ENCODE measurements at regions not wholly inside any gene's neighbourhood (a gene's known extent, or its start where the extent isn't known, plus 50 kb on each side); places are given as distances from the start of the nearest gene placed in this dataset.
"Not testable (repeated sequence)": the region's sequence is repeated elsewhere in the genome, so short reads cannot be mapped to it uniquely, and the experiment has no call there.

DNA sequence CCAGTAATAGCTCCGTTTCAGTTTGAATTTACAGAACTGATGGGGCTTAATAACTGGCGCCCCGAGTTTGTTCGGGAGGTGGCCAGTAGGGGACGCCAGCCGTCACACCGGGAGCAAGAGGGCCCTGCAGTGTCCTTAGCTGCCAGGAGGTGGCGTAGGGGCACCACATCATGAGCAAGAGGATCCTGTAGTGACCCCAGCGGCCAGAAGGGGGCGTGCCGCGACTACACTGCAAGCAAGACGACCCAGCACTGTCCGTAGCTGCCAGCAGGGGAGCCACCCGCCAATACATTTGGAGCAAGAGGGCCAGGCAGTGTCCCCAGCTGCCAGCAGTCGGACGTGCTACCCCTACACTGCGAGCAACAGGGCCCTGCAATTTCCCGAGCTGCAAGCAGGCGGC, 663.7 kb upstream of the B3GAT1 start:
- no peak for DNase-seq

DNA sequence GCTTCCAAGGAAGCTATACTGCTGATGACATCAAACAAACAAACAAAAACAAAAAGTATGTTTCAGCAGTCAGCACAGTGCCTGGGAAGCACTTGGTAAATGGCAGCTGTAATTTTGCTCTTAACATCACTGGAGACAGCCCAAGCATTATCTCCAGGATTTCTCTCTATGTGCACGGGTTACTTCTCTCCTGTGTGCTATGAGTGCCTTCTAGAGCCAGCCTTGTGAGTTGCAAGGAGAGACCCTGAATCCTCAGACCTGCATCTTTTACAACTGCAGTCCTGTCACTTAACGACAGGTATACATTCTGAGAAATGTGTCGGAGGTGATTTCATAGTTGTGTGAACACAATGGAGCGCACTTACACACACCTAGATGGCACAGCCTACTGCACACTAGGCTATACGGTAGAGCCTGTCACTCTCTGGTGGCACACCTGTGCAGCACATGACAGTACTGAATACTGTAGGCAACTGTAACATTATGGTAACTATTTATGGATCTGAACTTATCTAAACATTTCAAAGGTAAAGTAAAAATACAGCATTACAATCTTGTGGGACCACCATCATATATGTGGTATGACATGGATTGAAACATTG, 662.5 kb upstream of the B3GAT1 start:
- peak; percentile 34 for DNase-seq

DNA sequence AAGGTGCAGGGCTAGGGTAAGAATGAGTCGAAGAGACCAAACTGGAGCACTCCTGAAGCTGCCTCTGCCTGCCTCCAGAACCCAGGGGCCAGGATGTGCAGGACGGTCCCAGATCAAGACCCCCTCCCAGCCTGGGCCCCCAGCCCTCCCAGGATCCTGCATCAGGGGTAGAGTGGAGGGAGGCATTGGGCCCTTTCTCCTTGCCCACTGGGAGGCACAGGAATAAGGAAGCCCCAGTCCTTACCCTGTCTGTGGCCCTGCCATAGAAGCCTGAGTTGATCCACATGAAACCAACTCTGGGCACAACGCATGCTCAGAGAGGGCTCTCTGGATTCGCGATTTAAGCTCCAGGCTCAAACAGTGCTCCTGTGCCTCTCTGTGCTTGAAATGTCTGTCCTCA, 661.8 kb upstream of the B3GAT1 start:
- DNase-seq = no peak

DNA sequence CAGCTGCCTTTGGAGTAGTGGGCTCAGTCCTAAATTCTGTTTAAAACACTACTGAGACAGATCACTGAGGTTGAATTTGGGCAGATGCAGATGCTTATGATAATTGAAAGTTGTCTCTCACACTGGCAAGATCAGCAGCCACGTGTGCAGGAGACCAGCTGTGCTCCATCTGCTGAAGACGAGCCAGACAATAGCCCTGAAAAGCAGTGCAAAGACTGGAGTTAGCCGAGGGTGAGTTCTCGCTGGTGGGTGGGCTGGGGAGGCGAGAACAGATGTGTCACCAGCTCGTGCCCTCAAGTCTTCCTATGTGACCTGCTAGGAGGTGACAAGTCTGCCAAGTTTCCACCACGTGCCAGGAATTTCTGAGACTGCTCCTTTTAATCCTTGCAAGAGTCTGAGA, 661.3 kb upstream of the B3GAT1 start:
- DNase-seq = no peak

DNA sequence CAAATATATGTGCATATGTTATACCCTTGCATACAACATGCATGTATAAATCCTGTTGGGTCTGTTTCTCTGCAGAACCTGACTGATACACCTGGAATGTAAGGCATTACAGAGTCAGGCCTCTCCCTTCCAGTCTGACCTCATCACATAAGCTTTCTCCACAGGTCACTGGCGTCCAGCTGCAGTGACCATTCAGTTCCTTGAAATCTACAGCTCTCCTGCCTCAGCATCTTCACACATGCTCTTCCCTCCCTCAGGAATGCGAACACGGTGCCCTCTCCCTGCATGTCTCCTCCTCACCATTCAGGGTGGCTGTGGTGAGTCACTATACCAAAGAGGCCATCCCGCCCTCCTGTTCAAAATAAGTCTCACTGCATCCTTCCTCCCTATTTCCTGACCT, 657.8 kb upstream of the B3GAT1 start:
- no peak for DNase-seq

DNA sequence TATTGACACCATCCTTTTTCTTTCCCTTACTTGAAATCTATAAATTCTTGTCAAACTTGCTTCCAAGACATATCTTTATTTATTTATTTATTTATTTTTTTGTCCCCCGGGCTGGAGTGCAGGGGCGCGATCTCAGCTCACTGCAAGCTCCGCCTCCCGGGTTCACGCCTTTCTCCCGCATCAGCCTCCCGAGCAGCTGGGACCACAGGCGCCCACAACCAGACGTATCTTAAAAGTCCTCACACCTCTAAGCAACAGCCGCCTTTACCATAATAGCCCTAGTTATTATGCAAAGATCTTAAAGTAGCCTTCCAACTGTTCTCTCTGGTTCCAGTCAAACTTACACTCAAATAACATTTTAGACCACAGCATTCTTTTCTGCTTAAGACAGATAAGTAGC, 657.0 kb upstream of the B3GAT1 start:
- no peak for DNase-seq

DNA sequence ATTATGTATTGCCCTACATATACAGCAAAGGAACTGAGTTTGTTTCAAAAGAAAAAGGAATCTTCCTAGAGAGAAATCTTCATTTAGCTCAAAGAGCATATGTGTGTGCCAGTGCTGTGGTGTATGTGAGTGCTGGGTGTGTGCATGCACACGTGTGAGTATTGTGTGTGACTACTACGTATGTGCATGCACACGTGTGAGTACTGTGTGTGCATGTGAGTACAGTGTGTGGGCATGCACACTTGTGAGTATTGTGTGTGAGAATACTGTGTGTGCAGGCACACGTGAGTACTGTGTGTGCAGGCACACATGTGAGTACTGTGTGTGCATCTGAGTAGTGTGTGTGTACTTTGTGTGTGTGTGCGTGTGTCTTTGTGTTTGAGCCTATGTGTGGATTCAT, 651.0 kb upstream of the B3GAT1 start:
- DNase-seq = no peak

DNA sequence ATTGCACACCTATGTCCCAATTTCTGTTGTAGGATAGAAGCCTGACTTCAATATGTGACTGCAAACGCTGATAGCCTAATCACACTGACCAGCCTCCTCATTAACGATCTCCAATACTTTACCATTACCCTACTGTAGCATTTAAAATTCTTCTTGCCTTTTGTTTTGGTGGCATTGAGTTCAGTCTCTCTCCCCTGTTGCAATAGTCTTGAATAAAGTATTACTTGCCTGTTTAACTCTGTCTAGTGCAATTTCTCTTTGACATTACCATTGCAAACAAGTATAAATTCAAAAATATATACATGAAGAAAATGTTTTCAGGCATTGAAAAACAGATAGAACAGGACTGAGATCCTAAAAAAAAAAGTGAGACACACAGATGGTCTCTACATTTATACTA, 649.1 kb upstream of the B3GAT1 start:
- DNase-seq = no peak

DNA sequence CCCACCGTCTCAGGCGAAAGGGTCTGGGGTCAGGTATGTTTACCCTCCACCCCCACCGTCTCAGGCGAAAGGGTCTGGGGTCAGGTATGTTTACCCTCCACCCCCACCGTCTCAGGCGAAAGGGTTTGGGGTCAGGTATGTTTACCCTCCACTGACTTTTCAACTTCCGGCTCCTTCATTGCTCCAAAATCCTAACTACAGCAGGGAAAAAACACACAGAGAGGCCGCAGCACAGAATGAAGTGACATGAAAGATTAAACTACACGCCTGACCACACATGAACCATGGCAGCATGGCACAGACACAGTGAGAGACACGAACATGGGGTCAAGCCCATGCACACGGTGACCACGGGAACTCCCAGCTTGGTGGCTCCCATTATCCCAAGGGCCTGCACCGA, 634.9 kb upstream of the B3GAT1 start:
- no peak for DNase-seq

DNA sequence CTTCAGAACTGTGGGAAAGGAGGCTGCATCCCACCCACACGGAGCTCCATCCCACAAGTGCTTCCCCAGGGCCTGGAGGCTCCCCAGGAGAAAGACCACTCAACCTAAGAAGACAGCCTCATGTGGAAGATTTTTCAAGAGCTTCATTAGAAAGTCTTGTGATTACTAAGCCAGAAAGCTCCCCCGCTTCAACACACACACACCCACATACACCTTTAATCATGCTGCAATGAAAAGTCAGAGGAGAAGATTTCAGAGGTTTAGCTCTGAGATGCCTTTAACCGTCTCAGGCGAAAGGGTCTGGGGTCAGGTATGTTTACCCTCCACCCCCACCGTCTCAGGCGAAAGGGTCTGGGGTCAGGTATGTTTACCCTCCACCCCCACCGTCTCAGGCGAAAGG, 634.5 kb upstream of the B3GAT1 start:
- DNase-seq = no peak

DNA sequence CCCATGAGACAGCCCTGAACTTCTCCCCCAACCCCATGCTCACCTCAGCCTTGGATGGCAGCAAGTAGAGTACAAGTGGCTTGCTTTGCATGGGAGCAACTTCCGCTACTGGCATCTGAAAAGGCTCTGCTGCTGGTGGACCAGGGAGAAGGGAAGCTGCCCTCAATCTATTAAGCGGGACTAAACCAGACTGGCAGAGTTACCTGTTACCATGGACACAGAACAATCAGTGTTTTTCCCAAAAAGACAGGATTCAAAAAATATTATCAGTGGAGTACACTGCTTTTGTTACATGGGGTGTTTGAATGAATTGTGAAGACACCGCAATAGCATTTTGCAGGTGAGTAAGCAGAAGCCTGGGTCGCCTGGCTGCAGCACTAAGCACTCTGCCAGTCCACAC, 631.4 kb upstream of the B3GAT1 start:
- DNase-seq = no peak

DNA sequence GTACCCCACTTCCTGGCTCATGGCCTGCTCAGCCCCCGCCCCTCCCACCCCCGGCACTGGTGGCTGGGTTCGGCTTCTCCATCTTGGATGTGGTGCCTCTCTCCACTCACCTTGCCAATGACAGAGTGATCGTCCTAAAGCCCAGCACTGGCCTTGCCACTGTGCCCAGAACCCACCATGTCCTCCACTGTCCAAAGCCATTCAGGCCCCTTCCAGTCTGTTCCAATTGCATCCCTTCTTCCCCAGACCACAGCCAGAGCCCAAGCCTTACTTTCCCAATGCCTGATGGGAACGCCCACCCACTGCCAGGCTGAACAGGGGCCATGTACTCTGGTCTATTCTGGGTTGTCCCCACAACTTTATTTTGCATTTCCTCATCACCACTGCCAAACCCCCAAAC, 625.8 kb upstream of the B3GAT1 start:
- DNase-seq = no peak

DNA sequence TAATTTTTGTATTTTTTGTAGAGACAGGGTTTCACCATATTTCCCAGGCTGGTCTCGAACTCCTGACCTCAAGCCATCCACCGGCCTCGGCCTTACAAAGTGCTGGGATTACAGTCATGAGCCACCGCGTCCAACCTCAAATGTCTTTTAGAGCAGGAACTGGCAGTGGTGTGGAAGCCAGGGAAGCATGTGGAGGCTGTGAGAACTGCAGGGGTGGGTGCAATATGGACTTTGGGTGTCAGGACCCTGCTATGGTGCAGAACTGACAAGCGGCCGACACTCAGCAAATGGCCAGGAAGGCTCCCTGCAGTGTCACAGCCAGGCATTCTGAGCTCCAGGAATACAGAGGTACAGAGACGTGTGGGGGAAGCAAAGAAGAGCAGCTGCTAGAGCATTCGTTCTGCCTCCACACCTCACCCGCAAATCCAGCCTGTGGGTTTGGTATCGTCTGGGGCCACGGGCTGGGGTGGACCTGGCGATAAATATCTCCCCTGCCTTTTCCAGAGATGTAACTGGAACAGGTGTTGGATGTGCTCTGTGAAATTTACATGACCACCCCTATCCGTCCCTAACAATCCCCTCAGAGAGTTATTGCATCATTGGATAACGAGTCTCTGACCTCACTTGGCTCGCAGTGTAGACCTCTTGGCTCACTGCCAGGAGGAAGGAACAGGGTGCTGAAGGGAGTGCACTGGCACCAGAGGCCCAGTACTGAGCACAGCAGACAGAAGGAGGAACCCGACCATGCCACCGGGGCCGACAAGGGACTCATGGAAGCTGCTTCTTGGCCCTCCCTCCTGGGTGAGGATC, 624.7 kb upstream of the B3GAT1 start:
- no peak for DNase-seq

DNA sequence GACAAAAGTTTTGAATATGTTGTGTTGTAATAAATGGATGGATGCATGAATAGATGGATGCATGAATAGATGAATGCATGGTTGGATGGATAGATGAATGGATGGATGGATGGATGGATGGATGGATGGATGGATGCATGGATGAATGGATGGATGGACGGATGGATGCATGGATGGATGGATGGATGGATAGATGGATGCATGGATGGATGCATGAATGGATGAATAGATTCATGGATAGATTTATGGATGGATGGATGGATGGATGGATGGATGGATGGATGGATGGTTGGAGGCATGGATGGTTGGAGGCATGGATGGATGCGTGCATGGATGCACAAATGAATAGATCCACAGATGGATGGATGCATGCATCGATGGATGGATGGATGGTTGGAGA, 623.2 kb upstream of the B3GAT1 start:
- DNase-seq = no peak

DNA sequence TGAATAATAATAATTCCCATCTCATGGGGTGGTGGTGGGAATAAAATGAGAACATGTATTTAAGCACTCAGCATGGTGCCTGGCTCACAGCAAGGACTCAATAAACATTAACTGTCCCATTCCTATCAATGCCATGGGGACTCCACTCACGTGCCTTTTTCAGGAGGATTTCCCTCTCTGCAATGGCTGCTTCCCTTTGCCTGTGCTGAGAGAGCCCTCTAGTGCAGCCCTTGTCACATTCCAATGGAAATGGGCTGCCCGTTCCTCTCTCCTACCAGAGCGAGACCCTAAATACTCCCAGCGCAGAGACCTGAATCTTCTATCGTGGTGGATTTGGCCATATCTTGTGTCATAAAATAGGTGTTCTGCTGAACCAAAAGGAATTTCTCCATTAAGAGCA, 621.5 kb upstream of the B3GAT1 start:
- DNase-seq = peak; percentile 56

DNA sequence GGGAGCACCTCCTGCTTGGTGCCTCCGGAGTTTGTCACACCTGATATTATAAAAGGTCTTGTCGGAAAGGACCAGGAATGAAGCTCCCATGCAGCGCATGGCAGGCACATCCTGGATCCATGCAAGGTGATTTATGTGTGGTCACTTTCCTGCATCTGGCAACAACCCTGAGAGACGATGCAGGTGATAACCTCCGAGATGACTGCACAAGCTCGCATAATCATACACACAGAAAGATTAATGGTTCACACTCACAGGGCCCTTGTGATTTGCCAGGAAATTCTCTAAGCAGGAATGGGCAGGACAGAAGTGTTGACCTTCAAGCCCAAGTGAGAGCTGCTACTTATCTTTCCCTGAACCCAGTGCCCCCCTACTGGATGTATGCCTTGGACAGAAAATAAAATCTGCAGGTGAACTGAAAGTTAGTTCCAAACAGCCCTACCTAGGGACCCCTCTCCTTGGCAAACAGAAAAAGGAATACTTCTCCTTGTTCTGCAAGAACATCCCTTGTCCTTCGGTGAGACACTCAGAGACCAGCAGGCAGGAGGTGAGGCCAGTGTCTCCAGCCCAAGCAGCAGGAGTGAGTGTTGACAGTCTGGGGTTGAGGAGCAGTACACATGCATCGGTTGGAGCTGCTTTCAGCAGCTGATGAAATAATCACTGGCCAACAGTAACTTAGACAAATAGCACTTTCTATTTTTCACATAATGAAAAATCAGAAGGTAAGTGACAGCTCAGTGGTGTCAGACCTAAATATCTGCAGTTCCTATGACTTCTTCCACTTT, 619.4 kb upstream of the B3GAT1 start:
- no peak for DNase-seq

DNA sequence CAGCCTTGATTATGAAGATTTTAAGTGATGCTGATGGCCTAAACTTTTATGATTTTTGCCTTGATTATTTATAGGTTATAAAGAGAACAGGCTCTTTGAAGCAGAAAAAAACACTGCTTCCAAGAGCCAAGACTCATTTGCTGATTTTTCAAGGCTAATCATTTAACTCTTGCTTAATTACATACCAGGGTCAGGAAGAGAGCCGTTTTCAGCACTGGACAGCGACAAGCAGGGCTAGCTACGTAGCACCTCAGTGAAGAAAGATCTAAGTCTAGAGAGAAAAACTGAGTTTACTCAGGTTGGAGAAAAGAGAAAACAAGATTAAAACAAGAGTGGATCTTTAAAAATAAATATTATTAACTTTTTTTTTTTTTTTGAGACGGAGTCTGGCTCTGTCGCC, 615.4 kb upstream of the B3GAT1 start:
- no peak for DNase-seq

DNA sequence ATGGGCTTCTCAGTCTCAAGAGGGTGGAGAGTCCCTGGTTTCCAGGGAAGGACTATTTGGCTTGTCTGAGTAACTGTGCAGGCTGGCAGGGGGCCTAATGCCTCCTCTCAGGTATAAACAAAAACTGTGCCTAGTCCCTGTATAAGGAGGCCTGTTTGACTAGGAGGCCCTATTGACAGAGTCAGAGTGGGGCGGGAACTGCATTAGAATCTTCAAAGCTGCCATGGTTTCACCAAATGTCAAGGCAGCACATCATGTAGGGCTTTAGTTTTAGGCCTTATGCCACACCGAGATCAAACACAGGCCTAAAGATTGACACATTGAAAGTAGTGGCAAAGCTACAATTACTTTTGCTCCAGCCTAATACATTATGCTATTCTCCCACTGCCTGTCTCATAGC, 611.5 kb upstream of the B3GAT1 start:
- DNase-seq = no peak

DNA sequence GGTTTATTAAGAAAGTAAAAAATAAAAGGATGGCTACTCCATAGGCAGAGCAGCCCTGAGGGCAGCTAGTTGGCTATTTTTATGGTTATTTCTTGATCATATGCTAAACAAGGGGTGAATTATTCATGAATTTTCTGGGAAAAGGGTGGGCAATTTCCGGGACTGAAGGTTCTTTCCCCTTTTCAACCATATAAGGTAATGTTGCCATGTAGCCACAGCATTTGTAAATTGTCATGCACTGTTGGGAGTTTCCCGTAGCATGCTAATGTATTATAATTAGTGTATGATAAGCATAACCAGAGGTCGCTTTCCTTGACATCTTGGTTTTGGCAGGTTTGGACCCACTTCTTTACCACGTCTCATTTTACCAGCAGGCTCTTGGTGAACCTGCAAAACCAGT, 610.4 kb upstream of the B3GAT1 start:
- no peak for DNase-seq

DNA sequence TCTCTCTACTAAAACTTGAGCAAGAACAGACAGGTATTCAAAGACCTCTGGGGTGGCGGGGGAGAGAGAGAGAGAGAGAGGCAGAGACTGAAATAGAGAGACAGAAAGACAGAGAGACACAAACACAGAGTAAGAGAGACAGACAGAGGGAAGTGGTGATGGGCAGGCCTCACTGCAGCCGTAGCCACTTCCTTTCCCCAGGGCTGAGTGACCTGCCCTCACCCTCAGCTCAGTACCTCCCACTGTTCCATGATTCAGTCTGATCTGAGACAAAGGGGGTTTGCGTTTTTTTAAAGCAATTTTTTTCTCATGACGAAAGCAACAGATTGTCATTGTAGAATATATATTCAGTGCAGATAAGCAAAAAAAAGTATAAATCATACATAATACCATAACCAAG, 607.9 kb upstream of the B3GAT1 start:
- DNase-seq = no peak

DNA sequence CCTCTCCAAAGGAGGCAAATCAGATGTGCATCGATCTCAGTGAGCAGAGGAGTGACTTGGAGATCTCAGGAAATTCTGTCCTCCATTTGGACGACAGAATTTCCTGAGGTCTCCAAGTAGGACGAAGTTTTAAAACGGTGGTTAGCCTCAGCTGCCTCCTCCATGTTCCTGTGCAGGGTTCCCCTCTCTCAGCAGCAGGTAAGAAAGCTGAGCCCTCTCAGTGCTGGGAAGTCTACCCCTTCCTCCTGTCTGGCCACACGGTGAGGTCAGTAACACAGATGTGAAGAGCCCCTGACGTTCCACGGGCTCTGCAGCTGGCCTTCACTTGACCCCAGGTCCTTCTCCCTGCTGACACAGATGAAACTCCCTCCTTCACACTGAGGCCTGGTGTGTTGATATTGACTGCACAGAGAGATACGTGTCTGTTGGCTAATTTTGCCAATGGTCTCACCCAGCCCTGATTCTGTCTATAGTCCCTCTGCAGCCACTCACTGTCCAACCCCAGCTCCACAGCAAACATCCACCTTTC, 607.4 kb upstream of the B3GAT1 start:
- no peak for DNase-seq

DNA sequence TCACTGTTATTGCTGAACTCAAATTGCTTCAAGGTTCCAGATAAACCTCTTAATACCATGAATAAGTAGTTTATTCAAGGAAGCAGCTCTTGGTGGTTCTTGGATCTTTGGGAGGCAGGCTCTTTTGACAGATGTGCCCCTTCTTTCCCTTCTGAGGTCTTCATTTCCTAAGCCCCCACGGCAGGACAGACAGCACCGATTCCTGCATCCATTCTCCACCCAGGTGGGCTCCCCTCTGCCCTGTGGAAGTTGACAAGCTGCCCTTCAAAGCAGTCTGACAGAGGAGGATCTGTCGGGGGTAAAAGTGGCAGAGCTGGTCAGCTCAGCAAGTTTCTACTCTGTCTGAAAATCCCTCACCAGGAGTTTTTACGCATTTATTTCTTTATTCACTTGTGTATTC, 605.3 kb upstream of the B3GAT1 start:
- DNase-seq = no peak

DNA sequence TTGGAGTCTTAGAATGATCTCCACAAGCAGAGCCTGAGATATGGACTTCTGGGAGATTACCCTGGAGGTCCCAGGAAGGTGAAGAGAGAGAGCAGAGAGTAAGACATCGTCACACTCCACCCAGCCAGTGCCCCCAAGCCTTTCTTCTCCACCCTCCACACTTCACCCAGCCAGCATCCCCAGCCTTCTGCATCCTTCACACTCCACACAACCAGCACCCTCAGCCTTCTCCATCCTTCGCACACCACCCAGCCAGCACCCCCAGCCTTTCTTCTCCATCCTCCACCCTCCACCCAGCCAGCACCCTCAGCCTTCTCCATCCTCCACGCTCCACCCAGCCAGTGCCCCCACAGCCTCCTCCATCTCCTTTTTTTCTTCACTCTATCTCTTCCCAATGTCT, 603.9 kb upstream of the B3GAT1 start:
- DNase-seq = no peak

DNA sequence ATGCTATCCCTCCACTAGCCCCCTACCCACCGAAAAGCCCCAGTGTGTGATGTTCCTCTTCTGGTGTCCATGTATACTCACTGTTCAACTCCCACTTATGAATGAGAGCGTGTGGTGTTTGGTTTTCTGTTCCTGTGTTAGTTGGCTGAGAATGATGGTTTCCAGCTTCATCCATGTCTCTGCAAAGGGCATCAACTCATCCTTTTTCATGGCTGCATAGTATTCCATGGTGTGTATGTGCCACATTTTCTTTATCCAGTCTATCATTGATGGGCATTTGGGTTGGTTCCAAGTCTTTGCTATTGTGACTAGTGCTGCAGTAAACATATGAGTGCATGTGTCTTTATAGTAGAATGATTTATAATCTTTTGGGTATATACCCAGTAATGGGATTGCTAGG, 599.3 kb upstream of the B3GAT1 start:
- not testable (repeated sequence) for DNase-seq

All from NCI-H345 (cell line).